ENCODE measurements at regions not wholly inside any gene's neighbourhood (a gene's known extent, or its start where the extent isn't known, plus 50 kb on each side); places are given as distances from the start of the nearest gene placed in this dataset.

DNA sequence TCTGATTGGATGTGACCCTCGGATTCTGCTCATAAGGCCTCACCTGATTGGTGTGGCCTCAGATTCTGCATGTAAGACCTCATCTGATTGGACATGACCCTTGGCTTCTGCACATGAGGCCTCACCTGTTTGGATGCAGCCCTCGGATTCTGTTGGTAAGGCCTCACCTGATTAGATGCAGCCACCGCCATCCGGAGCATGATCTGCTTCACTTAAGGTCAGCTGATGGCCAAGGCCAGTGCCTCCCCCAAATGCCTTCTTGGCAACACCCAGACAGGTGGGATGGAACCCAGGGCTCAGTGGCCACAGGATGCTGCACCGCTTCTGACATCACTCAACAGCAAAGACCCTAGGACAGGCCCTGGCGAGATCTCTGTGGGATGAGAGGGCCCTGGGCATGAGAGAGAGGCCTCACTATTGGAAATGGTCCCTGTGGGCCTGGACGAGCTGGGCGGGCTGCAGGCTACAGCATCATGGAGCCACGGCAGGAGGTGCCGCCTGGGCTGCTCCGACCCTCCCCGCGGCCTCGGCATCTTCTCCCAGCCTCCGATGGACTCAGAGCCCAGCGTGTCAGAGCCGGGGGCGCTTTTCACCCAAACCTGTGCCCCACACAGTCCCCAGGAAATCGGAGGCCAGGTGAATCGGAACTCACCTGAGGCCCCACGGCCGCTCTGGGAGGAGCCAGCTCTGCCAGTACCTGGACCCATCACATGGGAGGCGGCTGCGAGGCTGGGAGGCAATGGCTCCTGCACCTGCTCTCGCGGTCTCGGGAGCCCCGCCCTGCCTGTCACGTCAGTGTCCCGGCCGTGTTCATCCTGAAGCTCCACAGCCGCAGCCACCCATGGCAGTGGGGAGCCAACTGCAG lies 60.9 kb upstream of the ZNF469 start:
- Mint-ChIP-seq H3K36me3 (no peaks in the 10 kb centered on the region), H3K4me3 (no peak overlapping the region)

DNA sequence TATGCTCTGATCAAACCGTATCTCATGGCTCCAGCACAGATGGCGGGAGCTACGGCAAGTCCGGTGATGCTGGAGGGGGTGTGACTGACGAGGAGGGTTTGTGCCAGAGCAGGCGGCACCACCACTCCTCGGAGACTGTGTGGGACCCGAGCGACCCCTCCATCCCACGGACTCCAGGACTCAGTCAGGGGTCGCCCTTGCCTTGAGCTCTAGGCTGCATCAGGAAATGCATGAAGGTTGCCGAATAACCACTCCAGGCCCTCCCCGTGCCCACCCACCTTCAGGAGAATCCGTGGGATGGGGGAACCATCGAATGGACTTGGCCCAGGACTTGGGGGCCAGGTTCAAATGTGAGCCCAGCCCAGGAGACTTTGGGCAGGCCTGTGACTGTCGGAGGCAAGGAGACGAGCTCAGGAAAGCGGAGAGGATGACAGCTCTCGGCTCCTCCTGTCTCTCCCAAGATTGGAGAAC lies 60.2 kb upstream of the ZNF469 start:
- Mint-ChIP-seq H3K9me3 (no peaks in the 10 kb centered on the region), H3K4me3 (no peak overlapping the region), H3K27ac (no peak overlapping the region), H3K4me1 (no peaks in the 10 kb centered on the region), H3K36me3 (no peaks in the 10 kb centered on the region), H3K27me3 (peaks cover 3% of the 10 kb centered on the region)

More for the DNA sequence above, 60.9 kb upstream of the ZNF469 start:
- Mint-ChIP-seq H3K27me3 (peaks cover 5% of the 10 kb centered on the region), H3K4me1 (no peaks in the 10 kb centered on the region), H3K9me3 (no peaks in the 10 kb centered on the region), H3K27ac (no peak overlapping the region)

DNA sequence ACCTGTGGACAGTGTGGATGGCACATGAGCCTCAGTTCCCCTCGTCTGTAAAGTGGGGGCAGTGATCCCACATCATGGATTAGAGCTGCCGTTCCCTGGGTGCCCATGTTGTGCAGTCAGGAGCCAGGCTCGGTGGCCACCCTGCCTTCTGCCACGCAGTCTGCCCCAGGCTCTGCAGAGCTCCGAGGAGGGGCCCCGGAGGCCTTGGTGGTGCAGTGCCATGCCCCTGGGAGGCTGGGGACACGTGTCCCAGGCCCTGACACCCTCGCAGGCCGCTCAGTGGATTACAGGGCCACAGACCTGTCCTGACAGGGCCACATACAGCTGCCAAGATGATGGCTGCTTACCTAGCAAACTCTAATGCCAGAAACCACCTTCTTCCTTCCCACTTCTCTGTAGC lies 59.7 kb upstream of the ZNF469 start:
- Mint-ChIP-seq H3K27ac (no peak overlapping the region), H3K4me3 (no peak overlapping the region), H3K36me3 (no peaks in the 10 kb centered on the region), H3K9me3 (no peaks in the 10 kb centered on the region), H3K27me3 (no peaks in the 10 kb centered on the region), H3K4me1 (no peaks in the 10 kb centered on the region)

DNA sequence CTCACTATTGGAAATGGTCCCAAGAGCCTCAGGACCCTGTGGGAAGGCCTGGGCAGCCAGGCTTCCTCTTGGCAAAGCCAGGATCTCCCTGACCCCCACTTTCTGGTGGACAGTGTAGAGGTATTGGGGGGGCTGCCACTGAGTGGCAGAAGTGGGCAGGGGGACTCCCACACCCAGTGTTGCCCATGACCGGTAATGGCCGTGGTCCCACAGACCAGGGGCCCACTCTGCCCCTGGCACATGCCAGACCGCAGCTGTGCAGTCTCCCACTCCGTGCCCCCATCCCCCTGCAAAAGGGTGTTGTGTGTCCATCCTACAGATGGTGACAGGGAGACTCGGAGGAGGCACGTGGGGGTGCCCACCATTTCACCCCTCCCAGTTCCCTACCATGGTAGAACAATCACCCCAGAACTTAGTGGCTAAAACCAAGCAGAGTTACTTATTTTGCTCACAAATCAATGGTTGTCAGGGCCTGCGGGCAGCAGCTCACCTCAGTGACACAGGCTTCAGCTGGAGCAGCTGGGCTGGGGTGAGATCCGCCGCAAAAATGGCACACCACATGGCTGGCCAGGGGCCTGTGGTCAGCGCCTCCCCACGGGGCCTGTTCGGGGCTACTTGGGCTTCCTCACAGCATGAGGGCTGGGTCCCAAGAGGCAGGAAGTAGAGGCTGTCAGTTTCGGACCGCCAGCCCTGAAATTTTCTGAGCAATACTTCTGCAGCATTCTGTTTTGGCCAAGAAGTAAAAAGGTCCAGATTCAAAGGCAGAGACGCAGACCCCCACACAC lies 59.0 kb upstream of the ZNF469 start:
- H3K4me1 Mint-ChIP-seq = no peaks in the 10 kb centered on the region
- no peak overlapping the region for H3K4me3 Mint-ChIP-seq
- no peaks in the 10 kb centered on the region for H3K27me3 Mint-ChIP-seq
- no peak overlapping the region for H3K27ac Mint-ChIP-seq
- H3K36me3 Mint-ChIP-seq = no peaks in the 10 kb centered on the region
- H3K9me3 Mint-ChIP-seq = no peaks in the 10 kb centered on the region

DNA sequence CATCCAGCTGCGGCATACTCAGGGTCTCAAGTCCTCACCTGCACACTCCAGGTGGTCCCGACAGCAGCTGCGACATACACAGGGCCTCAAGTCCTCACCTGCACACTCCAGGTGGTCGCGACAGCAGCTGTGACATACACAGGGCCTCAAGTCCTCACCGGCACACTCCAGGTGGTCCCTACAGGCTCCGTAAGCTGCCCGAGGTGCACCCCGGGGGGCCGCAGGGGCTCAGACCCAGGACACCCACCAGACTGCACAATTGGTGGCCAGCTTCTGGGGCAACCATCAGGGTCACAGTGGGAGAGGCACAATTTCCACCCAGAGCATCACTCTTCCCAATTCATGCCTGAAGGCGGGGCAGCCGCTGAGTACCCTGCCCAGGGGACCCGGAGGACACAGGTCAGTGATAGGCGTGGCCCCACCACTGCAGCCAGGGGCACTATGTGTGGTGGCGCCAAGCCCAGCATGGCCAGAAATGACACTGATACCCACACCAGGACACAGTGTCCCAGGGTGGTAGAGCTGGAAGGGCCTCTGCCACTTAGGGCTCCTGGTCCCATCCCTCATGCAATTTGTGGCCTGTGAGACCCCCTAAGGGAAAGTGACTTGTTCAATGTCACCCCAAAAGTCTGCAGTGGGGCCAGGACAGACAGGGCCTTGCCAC lies 57.5 kb upstream of the ZNF469 start:
- H3K4me3 Mint-ChIP-seq = no peak overlapping the region
- H3K9me3 Mint-ChIP-seq = no peaks in the 10 kb centered on the region
- no peaks in the 10 kb centered on the region for H3K4me1 Mint-ChIP-seq
- no peaks in the 10 kb centered on the region for H3K36me3 Mint-ChIP-seq
- no peaks in the 10 kb centered on the region for H3K27me3 Mint-ChIP-seq
- H3K27ac Mint-ChIP-seq = no peak overlapping the region

DNA sequence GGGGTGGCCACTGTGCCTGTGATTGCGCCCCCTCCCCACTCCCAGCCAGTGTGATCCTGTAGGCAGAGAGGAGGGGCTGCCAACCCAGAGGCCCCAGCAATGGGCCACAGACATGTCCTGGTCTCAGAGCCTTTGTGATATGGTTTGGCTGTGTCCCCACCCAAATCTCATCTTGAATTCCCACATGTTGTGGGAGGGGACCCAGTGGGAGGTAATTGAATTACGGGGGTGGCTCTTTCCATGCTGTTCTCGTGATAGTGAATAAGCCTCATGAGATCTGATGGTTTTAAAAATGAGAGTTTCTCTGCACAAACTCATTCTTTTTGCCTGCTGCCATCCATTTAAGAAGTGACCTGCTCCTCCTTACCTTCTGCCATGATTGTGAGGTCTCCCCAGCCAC lies 56.8 kb upstream of the ZNF469 start:
- H3K4me1 Mint-ChIP-seq = no peaks in the 10 kb centered on the region
- no peaks in the 10 kb centered on the region for H3K9me3 Mint-ChIP-seq
- H3K27me3 Mint-ChIP-seq = no peaks in the 10 kb centered on the region
- H3K4me3 Mint-ChIP-seq = no peak overlapping the region
- H3K36me3 Mint-ChIP-seq = no peaks in the 10 kb centered on the region
- no peak overlapping the region for H3K27ac Mint-ChIP-seq

DNA sequence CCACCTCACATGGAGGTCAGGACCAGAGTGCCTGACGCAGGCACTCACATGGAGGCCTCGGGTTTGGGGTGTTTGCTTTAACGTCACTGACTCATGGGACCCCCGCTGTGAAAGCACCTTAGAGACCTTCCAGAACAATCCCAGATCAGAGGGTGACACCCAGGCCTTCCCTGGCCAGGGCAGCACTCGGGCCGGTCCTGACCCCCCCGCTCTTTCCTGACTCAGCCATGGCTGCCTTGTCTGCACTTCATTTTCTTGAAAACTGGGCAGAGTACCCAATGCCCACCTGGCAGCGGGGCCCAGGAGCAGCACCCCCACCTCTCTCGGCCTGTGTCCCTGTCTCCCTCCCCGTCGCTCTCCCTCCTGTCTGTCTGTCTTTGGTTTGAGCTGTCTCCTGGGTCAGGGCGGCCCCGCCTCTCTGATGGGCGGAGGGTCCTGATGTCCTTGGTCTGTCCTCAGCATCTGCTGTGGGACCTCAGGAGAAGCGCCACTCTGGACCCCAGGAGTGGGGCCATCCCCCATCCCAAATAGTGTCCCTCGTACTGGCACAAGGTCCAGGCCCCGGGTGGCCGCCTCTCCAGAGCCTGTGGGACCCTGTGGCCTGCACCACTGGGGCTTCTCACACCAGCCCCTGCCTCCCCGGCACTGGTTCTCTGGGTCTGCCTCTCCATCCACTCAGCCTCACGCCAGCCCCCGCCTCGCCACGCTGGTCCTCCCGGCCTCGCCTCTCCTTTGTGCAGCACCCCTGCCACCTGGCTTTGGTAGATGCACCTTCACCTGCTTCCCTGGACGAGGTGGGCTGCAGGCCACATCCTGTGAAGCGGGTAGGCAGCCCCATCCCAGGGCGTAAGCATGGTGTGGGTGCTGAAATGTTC lies 55.9 kb upstream of the ZNF469 start:
- no peaks in the 10 kb centered on the region for H3K27me3 Mint-ChIP-seq
- no peaks in the 10 kb centered on the region for H3K9me3 Mint-ChIP-seq
- H3K36me3 Mint-ChIP-seq = no peaks in the 10 kb centered on the region
- H3K4me3 Mint-ChIP-seq = no peak overlapping the region
- H3K27ac Mint-ChIP-seq = no peak overlapping the region
- H3K4me1 Mint-ChIP-seq = no peaks in the 10 kb centered on the region

DNA sequence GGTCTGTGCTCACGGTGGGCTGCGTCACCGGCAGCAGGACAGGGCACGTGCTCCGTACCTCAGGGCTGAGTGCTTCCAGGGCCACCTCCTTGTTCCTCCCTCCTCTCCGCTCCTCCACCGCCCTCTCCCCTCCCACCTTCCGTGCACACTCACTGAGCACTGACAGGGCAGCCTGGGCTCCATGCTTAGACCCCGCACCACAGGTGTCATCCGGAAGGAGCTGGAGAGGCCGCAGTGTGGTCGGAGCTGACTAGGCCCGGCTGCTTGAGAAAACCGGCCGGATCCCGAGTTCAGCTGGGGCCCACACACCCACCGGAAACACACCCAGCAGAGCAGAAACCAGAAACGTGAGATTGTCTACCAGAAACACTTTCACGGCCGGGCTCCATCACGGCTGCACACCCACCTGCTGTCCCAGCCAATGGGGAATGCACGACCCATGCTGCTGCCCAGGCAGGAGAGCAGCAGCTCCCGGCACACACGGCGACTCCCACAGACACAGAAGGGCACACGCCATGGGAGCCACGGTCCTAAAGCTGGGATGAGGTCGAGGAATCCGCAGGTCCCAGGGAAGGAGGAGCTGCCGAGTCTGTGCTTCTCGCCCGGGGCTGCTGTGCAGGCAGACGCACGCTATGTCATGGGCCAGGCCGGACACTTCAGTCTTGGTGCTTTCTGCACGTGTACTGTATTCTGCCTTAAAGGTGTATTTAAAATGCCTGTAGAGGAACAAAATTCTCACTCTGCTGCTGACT lies 55.0 kb upstream of the ZNF469 start:
- H3K27me3 Mint-ChIP-seq = no peaks in the 10 kb centered on the region
- no peak overlapping the region for H3K27ac Mint-ChIP-seq
- H3K9me3 Mint-ChIP-seq = no peaks in the 10 kb centered on the region
- no peaks in the 10 kb centered on the region for H3K4me1 Mint-ChIP-seq
- no peaks in the 10 kb centered on the region for H3K36me3 Mint-ChIP-seq
- no peak overlapping the region for H3K4me3 Mint-ChIP-seq

DNA sequence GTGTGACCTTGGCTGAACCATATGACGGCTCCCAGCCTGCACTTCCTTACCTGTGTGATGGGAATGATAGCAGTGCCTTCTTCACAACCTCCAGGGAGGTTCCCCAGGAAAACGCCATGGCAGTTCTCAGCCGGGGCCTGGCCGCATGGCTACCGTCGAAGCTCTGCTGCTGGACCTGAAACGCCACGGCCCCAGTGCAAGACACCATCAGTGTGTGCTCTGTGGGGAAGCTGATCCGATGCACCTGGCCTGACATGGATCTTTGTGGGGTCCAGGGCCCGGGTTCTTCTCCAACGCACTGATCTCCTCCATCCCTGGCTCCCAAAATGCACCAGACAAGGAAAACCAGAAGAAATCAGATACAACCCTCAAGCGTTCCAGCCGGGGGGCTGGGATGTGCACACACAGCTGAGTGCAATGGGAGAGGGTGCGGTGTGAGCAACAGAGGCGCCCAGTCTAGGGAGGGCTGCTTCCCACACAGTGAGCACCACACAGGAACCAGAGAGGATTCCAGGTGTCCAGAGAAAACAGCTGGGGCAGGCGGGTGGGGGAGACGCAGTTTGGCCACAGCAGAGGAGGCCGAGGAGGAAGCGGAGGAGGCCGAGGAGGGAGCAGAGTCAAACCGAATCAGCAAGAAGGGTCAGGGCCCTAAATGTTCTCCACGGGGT lies 54.3 kb upstream of the ZNF469 start:
- no peak overlapping the region for H3K4me3 Mint-ChIP-seq
- H3K9me3 Mint-ChIP-seq = no peaks in the 10 kb centered on the region
- H3K27ac Mint-ChIP-seq = no peak overlapping the region
- peaks cover 1% of the 10 kb centered on the region for H3K4me1 Mint-ChIP-seq
- H3K27me3 Mint-ChIP-seq = no peaks in the 10 kb centered on the region
- H3K36me3 Mint-ChIP-seq = no peaks in the 10 kb centered on the region

DNA sequence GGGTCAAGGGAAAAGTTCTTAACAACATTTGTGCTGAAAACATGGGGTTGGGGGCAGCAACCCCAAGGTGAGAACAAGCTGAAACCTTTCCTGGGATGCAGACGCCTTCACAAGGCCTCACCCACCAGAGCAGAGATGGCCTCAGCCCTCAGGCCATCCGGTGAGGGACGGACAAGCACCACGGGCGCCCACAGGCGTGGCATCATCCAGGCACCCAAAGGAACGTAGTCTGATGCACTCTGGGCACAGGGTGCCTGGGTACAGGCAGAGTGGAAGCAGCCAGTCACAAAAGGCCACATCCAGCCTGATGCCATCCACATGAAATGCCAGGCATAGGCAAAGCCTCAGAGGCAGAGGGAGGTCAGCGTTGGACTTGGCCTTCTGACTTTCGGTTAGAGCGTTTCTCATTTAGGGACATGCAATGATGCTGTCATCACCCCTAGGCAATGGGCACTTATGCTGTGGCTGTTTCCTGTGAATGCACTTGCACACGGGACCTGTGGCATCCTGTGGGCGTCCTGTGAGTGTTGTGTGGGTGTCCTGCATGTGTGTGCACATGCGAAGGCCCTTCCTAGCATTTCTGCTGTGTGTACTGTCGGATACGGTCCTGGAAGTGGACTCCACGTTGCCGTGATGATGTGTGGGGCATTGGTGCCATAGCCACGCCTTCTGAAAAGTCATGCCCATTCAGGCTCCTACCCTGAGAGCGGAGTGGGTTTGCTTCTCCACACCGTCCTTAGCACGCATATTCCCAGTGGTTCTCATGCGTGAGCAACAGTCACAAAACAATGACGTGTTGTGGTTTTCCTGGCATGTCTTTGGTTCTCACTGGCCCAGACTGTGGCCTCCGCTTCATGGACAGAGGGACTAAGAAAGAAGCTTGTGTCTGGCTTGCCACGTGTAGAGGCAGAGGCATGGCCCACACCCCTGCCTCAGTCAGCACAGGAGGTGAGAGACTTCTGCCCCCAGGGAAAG lies 52.7 kb upstream of the ZNF469 start:
- Mint-ChIP-seq H3K4me3 (no peak overlapping the region), H3K9me3 (no peaks in the 10 kb centered on the region), H3K27ac (no peak overlapping the region), H3K27me3 (peaks cover 2% of the 10 kb centered on the region), H3K36me3 (no peaks in the 10 kb centered on the region), H3K4me1 (peaks cover 7% of the 10 kb centered on the region)

DNA sequence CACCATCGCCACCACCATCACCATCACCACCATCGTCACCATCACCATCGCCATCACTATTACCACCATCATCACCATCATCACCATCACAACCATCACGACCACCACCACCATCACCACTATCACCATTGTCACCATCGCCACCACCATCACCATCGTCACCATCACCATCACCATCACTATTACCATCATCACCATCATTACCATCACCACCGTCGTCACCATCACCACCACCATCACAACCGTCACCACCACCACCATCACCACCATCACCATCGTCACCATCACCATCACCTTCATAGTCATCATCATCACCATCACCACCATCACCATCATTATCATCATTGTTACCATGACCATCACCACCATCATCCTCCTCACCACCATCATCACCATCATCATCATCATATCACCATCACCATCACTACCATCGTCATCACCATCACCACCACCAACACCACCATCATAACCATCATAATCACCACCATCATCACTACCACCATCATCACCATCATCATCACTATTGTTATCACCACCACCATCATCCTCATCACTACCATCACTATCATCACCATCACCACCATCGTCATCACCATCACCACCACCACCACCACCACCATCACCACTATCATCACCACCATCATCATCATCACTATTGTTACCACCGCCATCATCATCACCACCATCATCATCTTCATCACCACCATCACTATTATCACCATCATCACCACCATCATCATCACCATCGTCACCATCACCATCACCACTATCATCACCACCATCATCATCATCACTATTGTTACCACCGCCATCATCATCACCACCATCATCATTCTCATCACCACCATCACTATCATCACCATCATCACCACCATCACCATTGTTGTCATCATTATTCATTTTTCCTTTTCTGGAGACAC lies 51.5 kb upstream of the ZNF469 start:
- peaks cover 2% of the 10 kb centered on the region for H3K27me3 Mint-ChIP-seq
- H3K4me1 Mint-ChIP-seq = peaks cover 7% of the 10 kb centered on the region
- no peak overlapping the region for H3K27ac Mint-ChIP-seq
- H3K36me3 Mint-ChIP-seq = no peaks in the 10 kb centered on the region
- H3K9me3 Mint-ChIP-seq = no peaks in the 10 kb centered on the region
- no peak overlapping the region for H3K4me3 Mint-ChIP-seq
